Progenitor cell of endocrine pancreas (in vitro differentiated cells): ENCODE measurements at regions not wholly inside any gene's neighbourhood (a gene's known extent, or its start where the extent isn't known, plus 50 kb on each side); places are given as distances from the start of the nearest gene placed in this dataset.
"Not testable (repeated sequence)": the region's sequence is repeated elsewhere in the genome, so short reads cannot be mapped to it uniquely, and the experiment has no call there.

Source experiments
- DNase-seq: peaks from one replicate; pipeline ENCODE4 v3.0.0; 2021; ENCODE audit warnings: low spot score; ENCODE audit not compliant: unreplicated experiment
- H3K27ac Mint-ChIP-seq: 2 replicates; pipeline ENCODE4 v1.8.0; 2021; ENCODE audit warnings: mild to moderate bottlenecking, moderate library complexity, mixed read lengths
- H3K27me3 Mint-ChIP-seq: 2 replicates; pipeline ENCODE4 v1.8.0; 2021; ENCODE audit warnings: mixed read lengths
- H3K36me3 Mint-ChIP-seq: 2 replicates; pipeline ENCODE4 v1.8.0; 2022; ENCODE audit warnings: mixed read lengths; ENCODE audit not compliant: insufficient read depth
- H3K4me1 Mint-ChIP-seq: 2 replicates; pipeline ENCODE4 v1.8.0; 2021; ENCODE audit warnings: low read depth, mixed read lengths
- H3K4me3 Mint-ChIP-seq: 2 replicates; pipeline ENCODE4 v1.8.0; 2021; ENCODE audit warnings: low read depth, mild to moderate bottlenecking, moderate library complexity, mixed read lengths
- H3K9me3 Mint-ChIP-seq: 2 replicates; pipeline ENCODE4 v1.8.0; 2021; ENCODE audit warnings: low read depth, mixed read lengths
- TF ChIP-seq, protein P1 (sequence below): fragments of 200-600 bp; sonication (generic); IDR thresholded peaks from one replicate; pipeline ENCODE4 v1.5.0; 2021; ENCODE audit warnings: antibody characterized with exemption, mild to moderate bottlenecking; ENCODE audit not compliant: unreplicated experiment

DNA sequence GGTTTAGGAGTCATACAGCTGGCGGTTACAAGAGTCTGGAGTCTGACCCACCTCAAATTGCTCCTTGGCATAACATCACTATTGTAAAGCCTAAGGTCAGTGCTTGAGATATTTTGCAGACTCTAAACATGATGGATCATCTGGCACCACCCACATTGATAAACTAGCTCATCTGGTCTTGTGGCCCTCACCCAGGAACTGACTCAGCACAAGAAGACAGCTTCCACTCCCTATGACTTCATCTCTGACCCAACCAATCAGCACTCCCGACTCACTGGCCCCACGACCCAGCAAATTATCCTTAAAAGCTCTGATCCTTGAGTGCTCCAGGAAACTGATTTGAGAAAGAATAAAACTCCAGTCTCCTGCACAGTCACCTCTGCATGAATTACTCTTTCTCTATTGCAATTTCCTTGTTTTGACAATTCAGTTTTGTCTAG, 115.9 kb downstream of the CD24 start:
- Mint-ChIP-seq H3K27ac (no peak overlapping the region), H3K4me1 (peaks cover 10% of the 10 kb centered on the region), H3K4me3 (no peak overlapping the region), H3K27me3 (no peaks in the 10 kb centered on the region), H3K9me3 (peaks cover 25% of the 10 kb centered on the region), H3K36me3 (peaks cover 19% of the 10 kb centered on the region)
- no peak for DNase-seq
- TF ChIP-seq, protein P1, sequence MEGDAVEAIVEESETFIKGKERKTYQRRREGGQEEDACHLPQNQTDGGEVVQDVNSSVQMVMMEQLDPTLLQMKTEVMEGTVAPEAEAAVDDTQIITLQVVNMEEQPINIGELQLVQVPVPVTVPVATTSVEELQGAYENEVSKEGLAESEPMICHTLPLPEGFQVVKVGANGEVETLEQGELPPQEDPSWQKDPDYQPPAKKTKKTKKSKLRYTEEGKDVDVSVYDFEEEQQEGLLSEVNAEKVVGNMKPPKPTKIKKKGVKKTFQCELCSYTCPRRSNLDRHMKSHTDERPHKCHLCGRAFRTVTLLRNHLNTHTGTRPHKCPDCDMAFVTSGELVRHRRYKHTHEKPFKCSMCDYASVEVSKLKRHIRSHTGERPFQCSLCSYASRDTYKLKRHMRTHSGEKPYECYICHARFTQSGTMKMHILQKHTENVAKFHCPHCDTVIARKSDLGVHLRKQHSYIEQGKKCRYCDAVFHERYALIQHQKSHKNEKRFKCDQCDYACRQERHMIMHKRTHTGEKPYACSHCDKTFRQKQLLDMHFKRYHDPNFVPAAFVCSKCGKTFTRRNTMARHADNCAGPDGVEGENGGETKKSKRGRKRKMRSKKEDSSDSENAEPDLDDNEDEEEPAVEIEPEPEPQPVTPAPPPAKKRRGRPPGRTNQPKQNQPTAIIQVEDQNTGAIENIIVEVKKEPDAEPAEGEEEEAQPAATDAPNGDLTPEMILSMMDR, result no peak

DNA sequence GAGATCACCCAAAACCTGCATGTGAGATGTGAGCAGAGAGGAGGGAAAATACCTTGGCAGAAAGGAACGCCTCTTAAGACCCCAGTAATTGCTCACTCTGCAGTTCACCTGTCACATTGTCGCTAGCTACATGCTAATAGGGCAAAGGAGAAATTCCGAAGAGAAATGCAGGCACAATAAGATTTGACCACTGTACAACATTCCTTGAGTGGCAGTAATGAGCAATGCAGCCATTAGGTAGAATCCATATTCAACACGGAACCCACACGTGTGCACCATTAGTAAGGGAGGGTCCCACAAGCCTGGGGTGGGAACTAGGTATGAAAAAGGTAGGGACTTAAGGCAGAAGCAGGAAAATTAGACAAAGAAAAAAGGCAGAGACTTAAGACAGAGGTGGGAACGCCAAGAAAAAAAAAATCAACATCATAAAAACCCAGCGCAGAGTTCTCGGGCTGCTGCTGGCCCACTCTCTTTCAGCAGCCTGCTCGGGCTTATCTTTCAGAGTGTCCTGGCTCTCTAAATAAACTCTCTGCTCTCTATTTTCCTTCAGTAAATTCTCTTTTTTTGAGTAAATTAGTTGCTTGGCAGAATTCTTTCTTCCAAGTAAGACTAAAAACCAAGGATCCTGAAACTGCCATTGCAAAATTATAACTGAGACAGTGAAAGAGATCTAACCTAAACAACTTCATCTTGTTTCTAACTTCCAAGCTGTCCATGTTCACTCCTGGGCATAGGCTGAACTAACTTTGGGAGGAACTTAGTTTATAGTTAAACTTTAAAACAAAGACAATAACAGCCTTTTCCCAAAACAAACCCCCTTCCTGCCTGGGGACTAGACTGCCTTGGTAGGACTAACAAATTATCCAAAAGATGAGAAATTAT, 116.5 kb downstream of the CD24 start:
- H3K27ac Mint-ChIP-seq, result no peak overlapping the region
- H3K36me3 Mint-ChIP-seq, result peaks cover 19% of the 10 kb centered on the region
- peaks cover 10% of the 10 kb centered on the region for H3K4me1 Mint-ChIP-seq
- TF ChIP-seq, protein P1, result no peak
- H3K27me3 Mint-ChIP-seq, result no peaks in the 10 kb centered on the region
- no peak overlapping the region for H3K4me3 Mint-ChIP-seq
- DNase-seq, result no peak
- peaks cover 25% of the 10 kb centered on the region for H3K9me3 Mint-ChIP-seq

DNA sequence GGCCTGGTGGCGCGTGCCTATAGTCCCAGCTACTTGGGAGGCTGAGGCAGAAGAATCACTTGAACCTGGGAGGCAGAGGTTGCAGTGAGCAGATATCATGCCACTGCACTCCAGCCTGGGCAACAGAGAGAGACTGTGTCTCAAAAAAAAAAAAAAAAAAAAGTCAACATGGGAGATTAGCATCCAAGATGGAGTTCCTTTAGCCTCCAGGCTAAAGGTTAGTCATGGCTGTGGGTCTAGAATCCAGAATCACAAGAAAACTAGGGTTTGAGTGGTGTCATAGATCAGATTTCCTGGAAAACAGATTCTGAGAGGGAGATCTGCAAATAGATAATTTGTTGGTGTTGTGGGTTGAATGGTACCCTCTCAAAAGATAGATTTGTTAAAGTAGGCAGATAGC, 117.2 kb downstream of the CD24 start:
- H3K27me3 Mint-ChIP-seq, H3K4me1 Mint-ChIP-seq, H3K4me3 Mint-ChIP-seq, H3K27ac Mint-ChIP-seq, DNase-seq: not testable (repeated sequence)
- Mint-ChIP-seq H3K9me3 (peaks cover 24% of the 10 kb centered on the region), H3K36me3 (peaks cover 16% of the 10 kb centered on the region)

GRCh38 chr6:106856227-106856874, 118.2 kb downstream of the CD24 start:
- Mint-ChIP-seq H3K4me3 (no peak overlapping the region), H3K27ac (peak overlapping the region; percentile 78), H3K36me3 (peaks cover 16% of the 10 kb centered on the region), H3K4me1 (peaks cover 10% of the 10 kb centered on the region), H3K27me3 (no peaks in the 10 kb centered on the region), H3K9me3 (peaks cover 25% of the 10 kb centered on the region)
- TF ChIP-seq, protein P1, result no peak
- DNase-seq, result no peak

DNA sequence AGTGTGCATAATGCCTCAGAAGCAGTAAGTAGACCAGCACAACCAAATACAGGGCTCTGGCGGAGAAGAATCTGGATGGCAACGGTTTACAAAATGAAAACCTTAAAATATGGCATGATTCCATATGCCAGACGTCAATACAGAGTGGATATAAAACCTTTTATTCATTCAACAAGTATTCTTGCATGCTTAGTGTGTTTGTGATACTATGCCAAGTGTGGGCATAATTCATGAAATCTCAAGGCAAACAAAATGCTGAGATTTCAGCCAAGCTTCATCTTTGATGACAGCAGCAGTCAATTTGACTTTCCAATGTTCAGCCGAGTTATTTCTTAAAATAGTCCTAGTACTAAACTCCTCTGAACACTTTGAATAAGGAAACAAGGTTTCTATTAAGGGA, 119.4 kb downstream of the CD24 start:
- peaks cover 8% of the 10 kb centered on the region for H3K36me3 Mint-ChIP-seq
- no peak overlapping the region for H3K4me3 Mint-ChIP-seq
- no peak for DNase-seq
- TF ChIP-seq, protein P1, result no peak
- H3K27me3 Mint-ChIP-seq, result no peaks in the 10 kb centered on the region
- peaks cover 15% of the 10 kb centered on the region for H3K9me3 Mint-ChIP-seq
- no peak overlapping the region for H3K27ac Mint-ChIP-seq
- peaks cover 10% of the 10 kb centered on the region for H3K4me1 Mint-ChIP-seq
